ENCODE measurements at regions not wholly inside any gene's neighbourhood (a gene's known extent, or its start where the extent isn't known, plus 50 kb on each side); places are given as distances from the start of the nearest gene placed in this dataset.

GRCh38 chr1:194431121-194431520, 1244.7 kb upstream of the B3GALT2 start:
- FAIRE-seq (no peak), DNase-seq (ENCODE audit: low read depth, low spot score) (no peak), ATAC-seq (no peak)
- no peak for TF ChIP-seq WRNIP1 (IDR thresholded peaks at IDR 0.05; ENCODE audit: borderline replicate concordance, low read depth, low read length)
- TF ChIP-seq YY1 (IDR thresholded peaks at IDR 0.05; ENCODE audit: low read depth, low read length): no peak
- TF ChIP-seq CEBPB (IDR thresholded peaks at IDR 0.05; ENCODE audit: borderline replicate concordance in 1 of 2, low read depth in 2 of 2, low read length in 2 of 2): no peak
- TF ChIP-seq RB1 (IDR thresholded peaks at IDR 0.05; ENCODE audit: borderline replicate concordance): no peak
- TF ChIP-seq ZBTB33 (IDR thresholded peaks at IDR 0.05): no peak
- TF ChIP-seq MTA2 (IDR thresholded peaks at IDR 0.05; ENCODE audit: low read depth): no peak
- TF ChIP-seq RFX5 (IDR thresholded peaks at IDR 0.05; ENCODE audit: low read depth, low read length): no peak
- no peak for TF ChIP-seq KLF5 (IDR thresholded peaks at IDR 0.05; ENCODE audit: partially characterized antibody)
- no peak for TF ChIP-seq NRF1 (conservative IDR thresholded peaks at IDR 0.05; ENCODE audit: low read depth, low read length)
- TF ChIP-seq YBX1 (IDR thresholded peaks at IDR 0.05): no peak
- no peak for TF ChIP-seq RBBP5 (conservative IDR thresholded peaks at IDR 0.05)
- no peak for TF ChIP-seq BHLHE40 (IDR thresholded peaks at IDR 0.05; ENCODE audit: borderline replicate concordance in 1 of 2, low read depth in 2 of 2, low read length in 1 of 2)
- no peak for TF ChIP-seq CREB1 (IDR thresholded peaks at IDR 0.05; ENCODE audit: low read depth)
- no peak for TF ChIP-seq ZNF207 (IDR thresholded peaks at IDR 0.05; ENCODE audit: borderline replicate concordance)
- TF ChIP-seq NFXL1 (IDR thresholded peaks at IDR 0.05; ENCODE audit: borderline replicate concordance): no peak
- TF ChIP-seq IKZF1 (conservative IDR thresholded peaks at IDR 0.05): no peak
- no peak for TF ChIP-seq IRF3 (IDR thresholded peaks at IDR 0.05)
- no peak for TF ChIP-seq SREBF1 (IDR thresholded peaks at IDR 0.05; ENCODE audit: low read length)
- Histone ChIP-seq H3K4me2 (ENCODE audit: control insufficient read depth, insufficient read depth) (no peak overlapping the region), H2AFZ (ENCODE audit: control insufficient read depth, low read depth, low read length) (no peak overlapping the region), H3K36me3 (ENCODE audit: control insufficient read depth in 2 of 2, insufficient read depth in 2 of 2, low read length in 1 of 2) (no peaks in the 10 kb centered on the region), H3K27ac (ENCODE audit: control insufficient read depth, insufficient read depth) (no peak overlapping the region), H3K4me1 (ENCODE audit: control insufficient read depth, insufficient read depth, low read length) (no peaks in the 10 kb centered on the region), H3K4me3 (no peak overlapping the region), H4K20me1 (ENCODE audit: control insufficient read depth, insufficient read depth) (no peaks in the 10 kb centered on the region), H3K79me2 (ENCODE audit: control insufficient read depth, insufficient read depth, low read length) (no peaks in the 10 kb centered on the region), H3K9me3 (replicated peaks; ENCODE audit: control insufficient read depth, insufficient read depth, low read length) (no peaks in the 10 kb centered on the region; the same call in 2 of the 3 replicates), H3K9ac (ENCODE audit: control insufficient read depth, insufficient read depth, low read length) (no peak overlapping the region), H3K27me3 (replicated peaks in 1 of 2; ENCODE audit: control insufficient read depth in 2 of 2, insufficient read depth in 2 of 2, low read length in 1 of 2) (no peaks in the 10 kb centered on the region)
- ChIA-PET CTCF (no interaction called here), POLR2A (no interaction called here), SMC1A (ENCODE audit: uncharacterized antibody, unreplicated experiment) (no interaction called here), RAD21 (ENCODE audit: unreplicated experiment) (no interaction called here)
- BruUV-seq (replicated peaks): no TSS peak
- WGBS (ENCODE audit: insufficient coverage, insufficient replicate concordance, low lambda C conversion rate, missing lambda C conversion rate): 52% methylated on average over 21 of the region's 21 CpGs
- in situ Hi-C loops (cut with MboI) (no loop called here), intact Hi-C loops (cut with micrococcal nuclease; ENCODE audit: unreplicated experiment) (no loop called here)
